GM18951 (cell line): ENCODE measurements at regions not wholly inside any gene's neighbourhood (a gene's known extent, or its start where the extent isn't known, plus 50 kb on each side); places are given as distances from the start of the nearest gene placed in this dataset.

Experiments used
- POLR2A ChIP-seq: IDR thresholded peaks from 4 replicates; pipeline ENCODE4 v1.6.1; 2011; ENCODE audit warnings: mild to moderate bottlenecking; ENCODE audit not compliant: insufficient read length, insufficient read depth; ENCODE audit errors: extremely low read depth
- in situ Hi-C: fragments of 300-500 bp; cut with MboI; formaldehyde crosslinking; loops from one replicate; pipeline ENCODE4 v1.12.0; 2022; ENCODE audit warnings: low sequenced_read_pairs, mixed read lengths, inconsistent platforms; ENCODE audit not compliant: unreplicated experiment

DNA sequence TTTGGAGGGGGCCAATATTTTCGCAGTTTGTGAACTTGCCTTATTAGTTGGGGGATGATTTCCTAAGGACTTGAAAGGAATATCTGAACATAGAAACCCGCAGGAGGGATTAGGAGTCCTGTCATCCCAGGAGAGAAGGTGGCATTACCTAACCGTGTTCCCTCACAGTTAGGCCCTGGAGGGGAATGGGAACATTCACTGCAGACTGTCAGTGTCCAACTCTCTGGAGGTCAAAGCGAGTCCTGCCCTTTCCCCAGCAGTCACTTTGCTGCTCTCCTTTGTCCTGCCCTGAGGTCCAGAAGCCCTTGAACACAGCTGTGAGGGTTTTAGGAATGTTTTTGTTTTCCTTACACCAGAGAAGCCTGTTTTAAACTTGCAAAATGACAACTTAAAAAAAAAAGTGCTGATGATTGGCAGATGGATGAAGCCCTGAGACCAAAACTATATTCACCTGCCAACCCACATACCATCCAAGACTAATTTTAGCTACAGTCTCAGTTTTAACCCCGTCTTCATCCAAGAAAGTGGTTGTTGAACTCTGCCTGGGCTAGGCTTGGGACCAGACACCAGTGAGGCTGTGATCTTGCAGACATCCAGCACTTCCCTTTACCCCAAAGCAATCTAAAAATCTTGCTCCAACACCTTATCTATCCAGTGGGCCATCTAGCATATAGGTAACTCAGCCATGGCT, 90.5 kb upstream of the MEX3C start:
- in situ Hi-C loops: no loop called here
- TF ChIP-seq POLR2A: no peak

GRCh38 chr18:51288582-51288981, 91.1 kb upstream of the MEX3C start:
- in situ Hi-C loops: no loop called here
- no peak for TF ChIP-seq POLR2A

- in situ Hi-C loops: no loop called here
- TF ChIP-seq POLR2A: no peak
Observed at GRCh38 chr18:51290860-51291259, 93.4 kb upstream of the MEX3C start.

GRCh38 chr18:51300912-51301311, 103.4 kb upstream of the MEX3C start:
- in situ Hi-C loops: no loop called here
- no peak for TF ChIP-seq POLR2A

GRCh38 chr18:51301376-51301775, 103.9 kb upstream of the MEX3C start:
- in situ Hi-C loops: no loop called here
- no peak for TF ChIP-seq POLR2A

DNA sequence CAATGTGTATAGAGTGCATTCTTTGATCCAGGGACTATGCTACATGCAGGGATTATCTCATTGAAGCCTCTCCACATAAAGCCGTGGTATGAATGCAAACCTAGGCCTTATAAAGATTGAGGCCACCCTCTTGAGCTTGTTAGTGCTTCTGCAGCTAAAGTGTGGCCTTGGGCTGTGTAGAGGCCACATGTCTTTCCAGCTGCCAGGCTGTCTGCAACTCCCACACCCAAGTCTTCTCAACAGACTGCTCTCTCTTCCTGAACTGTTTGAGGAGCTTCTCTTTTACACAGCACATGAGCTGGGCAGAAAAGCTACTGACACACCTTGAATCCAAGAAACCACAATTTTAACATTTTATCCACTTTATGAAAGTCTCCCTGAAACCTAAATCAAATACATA, 119.2 kb upstream of the MEX3C start:
- TF ChIP-seq POLR2A: no peak
- in situ Hi-C loops: no loop called here

GRCh38 chr18:51321696-51322095, 124.2 kb upstream of the MEX3C start:
- TF ChIP-seq POLR2A: no peak
- in situ Hi-C loops: no loop called here

DNA sequence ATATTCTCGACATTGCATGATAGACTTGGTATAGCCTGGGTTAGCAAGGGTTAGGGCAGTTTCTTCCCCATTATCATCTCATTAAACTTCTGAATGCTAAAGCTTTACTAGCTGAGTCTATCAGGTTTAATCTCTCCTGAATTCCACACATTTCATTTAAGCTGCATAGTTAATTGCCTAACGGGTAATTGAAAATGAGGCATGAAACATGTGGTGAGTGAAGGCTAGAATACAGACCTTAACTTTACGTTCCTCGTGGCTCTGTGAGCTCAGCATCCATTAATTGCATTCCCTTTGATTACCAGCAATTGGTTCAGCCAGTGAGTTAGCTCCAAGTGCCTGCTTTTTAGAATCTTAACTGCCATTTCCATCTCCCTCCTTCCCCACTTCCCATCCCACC, 126.5 kb upstream of the MEX3C start:
- in situ Hi-C loops: no loop called here
- TF ChIP-seq POLR2A: no peak

DNA sequence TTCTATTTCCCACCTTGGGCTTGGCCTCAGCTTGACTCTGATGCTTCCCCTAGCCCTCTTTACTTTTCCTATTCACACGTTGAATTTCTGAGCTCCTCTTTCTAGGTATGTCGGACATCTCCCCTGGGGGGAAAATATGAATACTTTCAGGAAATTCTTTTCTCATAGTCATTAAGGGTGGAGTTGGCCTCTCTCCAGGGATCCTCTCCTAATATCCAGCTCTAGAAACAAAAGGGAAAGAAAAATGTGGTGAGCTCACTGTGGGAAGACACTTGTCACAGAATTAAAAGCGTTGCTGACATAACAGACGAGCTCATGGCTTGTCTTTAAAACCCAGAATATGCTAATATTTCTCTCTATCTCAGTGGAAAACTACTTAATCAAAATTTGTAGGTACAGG, 132.7 kb upstream of the MEX3C start:
- in situ Hi-C loops: no loop called here

DNA sequence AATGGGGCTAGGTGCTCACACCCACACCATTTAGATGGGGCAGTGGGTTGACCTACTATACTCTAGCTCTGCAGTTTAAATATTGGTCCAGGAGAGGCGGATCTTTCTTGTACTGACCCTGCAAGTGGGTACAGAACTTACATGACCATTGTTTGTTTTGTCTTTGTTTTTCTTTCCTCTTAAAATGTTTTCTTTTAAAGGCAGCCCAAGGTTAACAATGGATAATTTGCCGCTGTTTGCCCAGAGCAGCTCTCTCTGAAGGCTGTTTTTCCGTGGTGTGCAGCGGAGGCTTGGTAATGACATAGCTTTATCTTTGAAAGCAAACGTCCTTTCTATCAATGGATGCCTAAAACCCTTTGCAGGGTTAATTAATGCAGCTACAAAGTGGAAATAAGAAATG, 133.3 kb upstream of the MEX3C start:
- TF ChIP-seq POLR2A: no peak
- in situ Hi-C loops: no loop called here

More for the DNA sequence above, 132.7 kb upstream of the MEX3C start:
- TF ChIP-seq POLR2A: no peak

DNA sequence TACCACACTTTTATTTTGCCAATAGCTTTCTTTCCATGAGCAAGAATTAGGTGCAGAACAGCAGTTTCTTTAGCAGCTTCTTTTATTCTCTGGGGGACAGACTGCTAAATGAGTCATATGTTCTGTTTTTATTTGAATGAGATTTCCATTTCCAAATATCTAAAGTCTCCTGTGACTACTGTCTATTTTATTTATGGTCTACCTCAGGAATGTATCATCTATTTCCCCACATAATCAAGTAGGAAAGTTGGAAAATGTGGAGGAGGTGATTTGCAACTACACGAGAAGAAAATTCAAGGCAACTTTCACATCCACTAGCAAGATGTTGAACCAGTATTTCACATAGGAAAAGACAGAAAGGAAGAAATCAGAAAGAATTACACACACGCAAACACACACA, 139.9 kb upstream of the MEX3C start:
- in situ Hi-C loops: no loop called here
- no peak for TF ChIP-seq POLR2A

- no peak for TF ChIP-seq POLR2A
- in situ Hi-C loops: no loop called here
Observed at GRCh38 chr18:51339856-51340255, 142.4 kb upstream of the MEX3C start.

DNA sequence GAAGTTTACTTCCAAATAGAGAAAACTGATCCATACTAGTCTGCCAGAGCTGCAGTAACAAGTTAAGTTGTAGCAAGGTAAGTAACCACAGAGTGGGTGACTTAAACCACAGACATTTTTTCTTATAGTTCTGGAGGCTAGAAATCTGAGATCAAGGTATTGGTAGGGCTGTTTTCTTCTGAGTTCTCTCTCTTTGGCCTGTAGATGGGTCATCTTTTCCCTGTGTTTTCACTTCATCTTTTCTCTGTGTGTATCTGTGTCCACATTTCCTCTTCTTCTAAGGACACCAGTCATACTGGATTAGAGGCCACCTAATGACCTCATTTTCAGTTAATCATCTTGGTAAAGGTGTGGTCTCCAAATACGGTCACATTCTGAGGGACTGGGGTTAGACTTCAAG, 142.9 kb upstream of the MEX3C start:
- in situ Hi-C loops: no loop called here
- no peak for TF ChIP-seq POLR2A

DNA sequence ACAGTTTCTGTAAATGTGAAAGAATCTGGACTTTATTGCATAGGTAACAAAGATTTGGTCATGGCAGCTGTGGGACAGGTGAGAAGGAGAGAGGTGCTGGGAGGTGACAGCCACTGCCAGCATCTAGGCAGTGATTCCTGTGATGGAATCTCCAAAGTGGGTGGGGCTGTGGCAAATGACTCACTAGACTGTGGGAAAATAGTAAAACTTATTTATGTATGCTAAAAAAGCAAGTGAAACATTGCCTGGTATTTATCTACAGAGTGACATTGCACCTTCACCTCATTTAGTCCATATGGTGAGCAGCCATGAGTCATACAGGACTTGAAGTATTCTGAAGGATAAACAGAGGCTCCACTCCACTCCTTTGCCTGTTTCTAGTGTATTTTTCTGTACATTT, 145.3 kb upstream of the MEX3C start:
- in situ Hi-C loops: no loop called here

More for the DNA sequence above, 145.3 kb upstream of the MEX3C start:
- TF ChIP-seq POLR2A: no peak
